RWPE1 (cell line): ENCODE measurements at regions not wholly inside any gene's neighbourhood (a gene's known extent, or its start where the extent isn't known, plus 50 kb on each side); places are given as distances from the start of the nearest gene placed in this dataset.
A peak's percentile ranks its signal among the peaks of the same experiment; 100 is the strongest.

Experiments used
- CTCF ChIA-PET: fragments of 350-600 bp; sonication (Branson Sonifier 250); formaldehyde crosslinking; extraction: SDS; loops from one replicate; lab custom pipeline; 2021; lab: Yijun Ruan, JAX
- POLR2A ChIA-PET: fragments of 400-600 bp; formaldehyde crosslinking; extraction: SDS; loops from one replicate; lab custom pipeline; 2020; ENCODE audit warnings: antibody characterized with exemption; ENCODE audit not compliant: low non-redundant PET; lab: Yijun Ruan, JAX
- DNase-seq: peaks from one replicate; pipeline ENCODE4 v3.0.0; 2012; ENCODE audit warnings: low spot score
- H3K27ac ChIP-seq: fragments of 450-650 bp; 2 replicates; pipeline ENCODE4 v1.5.1; 2017
- TF ChIP-seq, protein P1 (sequence below): fragments of 450-650 bp; conservative IDR thresholded peaks from 2 replicates; pipeline ENCODE4 v1.5.1; 2017; ENCODE audit warnings: low read depth, mild to moderate bottlenecking

DNA sequence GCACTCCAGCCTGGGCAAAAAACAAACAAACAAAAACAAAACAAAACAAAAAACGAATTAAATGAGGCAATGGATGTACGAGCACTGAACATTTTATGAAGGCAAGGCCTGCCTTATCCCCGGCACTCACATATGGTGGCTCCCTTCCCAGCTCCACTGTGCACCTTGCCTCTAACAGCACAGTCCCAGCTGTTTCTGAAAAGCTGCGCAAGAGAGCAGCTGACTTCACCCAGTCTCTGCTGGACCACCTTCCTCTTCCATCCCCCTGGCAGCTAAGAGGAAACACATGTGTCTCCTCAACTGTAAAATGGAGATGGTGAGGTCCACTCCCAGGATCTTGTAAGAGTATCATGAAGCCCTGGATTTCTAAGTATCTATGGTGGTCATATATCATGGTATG, 100.7 kb downstream of the KLF4 start:
- CTCF ChIA-PET: interaction anchor here (0.7 to 1.4 kb wide), 2 partner anchors 36 to 47 kb away, joined by 3 to 7 read pairs; no protein-coding TSS in a partner anchor
- DNase-seq: no peak
- POLR2A ChIA-PET: no interaction called here
- TF ChIP-seq, protein P1, sequence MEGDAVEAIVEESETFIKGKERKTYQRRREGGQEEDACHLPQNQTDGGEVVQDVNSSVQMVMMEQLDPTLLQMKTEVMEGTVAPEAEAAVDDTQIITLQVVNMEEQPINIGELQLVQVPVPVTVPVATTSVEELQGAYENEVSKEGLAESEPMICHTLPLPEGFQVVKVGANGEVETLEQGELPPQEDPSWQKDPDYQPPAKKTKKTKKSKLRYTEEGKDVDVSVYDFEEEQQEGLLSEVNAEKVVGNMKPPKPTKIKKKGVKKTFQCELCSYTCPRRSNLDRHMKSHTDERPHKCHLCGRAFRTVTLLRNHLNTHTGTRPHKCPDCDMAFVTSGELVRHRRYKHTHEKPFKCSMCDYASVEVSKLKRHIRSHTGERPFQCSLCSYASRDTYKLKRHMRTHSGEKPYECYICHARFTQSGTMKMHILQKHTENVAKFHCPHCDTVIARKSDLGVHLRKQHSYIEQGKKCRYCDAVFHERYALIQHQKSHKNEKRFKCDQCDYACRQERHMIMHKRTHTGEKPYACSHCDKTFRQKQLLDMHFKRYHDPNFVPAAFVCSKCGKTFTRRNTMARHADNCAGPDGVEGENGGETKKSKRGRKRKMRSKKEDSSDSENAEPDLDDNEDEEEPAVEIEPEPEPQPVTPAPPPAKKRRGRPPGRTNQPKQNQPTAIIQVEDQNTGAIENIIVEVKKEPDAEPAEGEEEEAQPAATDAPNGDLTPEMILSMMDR: no peak
- H3K27ac ChIP-seq: peak overlapping the region; percentile 87

DNA sequence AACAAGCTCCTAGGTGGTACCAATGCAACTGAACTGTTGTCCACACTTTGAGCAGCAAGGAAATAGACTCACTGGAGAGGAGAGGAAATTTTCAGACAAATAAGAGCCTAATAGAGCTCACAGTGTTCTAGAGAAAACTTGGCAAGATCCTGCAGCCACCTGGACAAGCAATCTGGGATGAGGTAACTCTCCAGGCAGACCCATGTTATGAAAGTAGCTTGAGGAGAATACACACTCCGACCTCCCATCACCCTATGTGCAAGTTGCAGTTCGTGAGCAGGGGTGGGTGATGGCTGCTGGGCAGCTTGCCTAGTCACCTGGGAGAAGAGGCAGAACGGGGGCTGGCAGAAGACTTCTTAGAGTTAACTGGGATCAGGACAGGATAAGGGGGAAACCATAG, 102.2 kb downstream of the KLF4 start:
- ChIA-PET POLR2A (no interaction called here), CTCF (interaction anchor here (0.6 kb wide), 1 partner anchor 1496 kb away, joined by 7 read pairs; no protein-coding TSS in a partner anchor)
- H3K27ac ChIP-seq: peak overlapping the region; percentile 87
- TF ChIP-seq, protein P1: no peak
- DNase-seq: no peak

DNA sequence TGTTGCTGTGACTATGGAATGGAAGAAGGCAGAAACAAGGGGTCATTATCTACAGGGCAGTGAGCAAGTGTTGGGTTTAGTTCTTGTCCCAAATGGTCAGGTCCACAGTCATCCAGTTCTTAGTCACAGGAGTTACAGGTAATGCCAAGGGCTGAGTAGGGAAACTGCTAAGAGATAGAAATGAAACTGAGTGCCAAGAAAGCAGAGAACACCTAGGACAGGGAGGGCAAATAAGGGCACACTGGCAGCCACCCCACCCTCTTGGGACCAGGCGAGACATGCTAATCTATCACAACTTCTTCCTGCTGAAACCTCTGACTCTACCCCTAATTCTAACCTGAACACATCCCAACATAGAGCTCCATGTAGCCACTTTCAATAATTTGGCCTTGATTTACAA, 103.2 kb downstream of the KLF4 start:
- H3K27ac ChIP-seq: peak overlapping the region; percentile 87
- TF ChIP-seq, protein P1: no peak
- no peak for DNase-seq
- CTCF ChIA-PET: interaction anchor here (0.6 to 1.4 kb wide), 2 partner anchors 45 to 46 kb away, joined by 3 to 4 read pairs; no protein-coding TSS in a partner anchor
- POLR2A ChIA-PET: no interaction called here
